Pulmonary artery endothelial cell (primary cell): ENCODE measurements at regions not wholly inside any gene's neighbourhood (a gene's known extent, or its start where the extent isn't known, plus 50 kb on each side); places are given as distances from the start of the nearest gene placed in this dataset.
"Not testable (repeated sequence)": the region's sequence is repeated elsewhere in the genome, so short reads cannot be mapped to it uniquely, and the experiment has no call there.

Experiments
- DNase-seq: peaks from one replicate; pipeline ENCODE4 v3.0.0-alpha.2; 2011; ENCODE audit warnings: low read depth, low spot score

DNA sequence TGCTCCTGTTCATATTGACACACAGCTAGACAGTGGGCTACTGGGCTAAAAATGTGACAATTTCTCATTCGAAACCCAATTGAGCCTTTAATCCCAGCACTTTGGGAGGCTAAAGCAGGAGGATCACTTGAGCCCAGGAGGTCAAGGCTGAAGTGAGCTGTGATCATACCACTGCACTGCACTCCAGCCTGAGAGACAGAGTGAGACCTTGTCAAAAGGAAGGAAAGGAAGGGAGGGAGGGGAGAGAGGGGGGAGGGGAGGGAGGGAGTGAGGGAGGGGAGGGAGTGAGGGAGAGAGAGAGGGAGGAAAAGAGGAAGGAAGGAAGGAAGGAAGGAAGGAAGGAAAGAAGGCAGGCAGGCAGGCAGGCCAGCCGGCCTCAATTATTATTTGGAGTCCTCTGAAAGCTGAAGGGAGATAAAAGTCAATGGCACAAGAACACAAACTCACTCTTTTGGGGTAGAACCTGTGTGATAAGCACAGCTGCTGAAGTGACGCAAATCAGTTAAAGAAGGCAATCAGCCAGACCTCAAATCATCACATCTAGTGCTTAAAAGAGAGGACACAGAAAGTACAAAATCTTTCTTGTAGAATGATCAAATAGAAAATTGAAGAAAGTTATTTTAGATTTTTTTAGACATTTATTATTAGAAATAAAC, 98.1 kb downstream of the CCDC71L start:
- DNase-seq, result no peak

DNA sequence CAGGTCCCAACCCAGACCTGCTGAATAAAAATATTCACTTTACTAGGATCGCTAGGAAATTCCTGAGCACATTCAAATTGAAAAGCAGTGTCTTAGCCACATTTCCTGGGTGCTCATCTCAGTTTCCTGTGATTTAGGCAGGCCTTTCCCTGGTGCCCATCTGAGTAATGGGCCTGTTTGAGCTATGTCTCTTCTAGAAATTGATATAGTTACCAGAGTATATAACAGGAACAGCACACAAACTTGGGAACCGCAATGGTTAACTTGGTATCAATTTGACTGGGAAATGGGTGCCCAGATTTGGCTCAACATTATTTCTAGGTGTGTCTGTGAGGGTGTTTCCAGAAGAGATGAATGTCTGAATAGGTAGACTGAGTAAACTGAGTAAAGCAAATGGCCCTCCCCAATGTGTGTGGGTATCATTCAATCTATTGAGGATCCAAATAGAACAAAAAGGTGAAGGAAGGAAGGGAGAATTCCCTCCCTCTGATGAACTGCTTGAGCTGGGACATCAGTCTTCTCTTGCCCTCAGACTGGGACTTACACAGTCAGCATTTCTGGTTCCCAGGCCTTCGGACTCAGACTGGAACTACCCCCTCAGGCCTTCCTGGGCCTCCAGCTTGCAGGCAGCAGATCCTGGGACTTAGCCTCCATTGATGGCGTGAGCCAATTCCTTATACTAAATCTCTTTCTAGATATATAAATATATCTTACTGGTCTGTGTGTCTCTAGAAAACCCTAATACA, 99.1 kb downstream of the CCDC71L start:
- DNase-seq, result no peak

- no peak for DNase-seq
Measured at GRCh38 chr7:106561151-106561550, 99.8 kb downstream of the CCDC71L start.

GRCh38 chr7:106560482-106560881, 100.5 kb downstream of the CCDC71L start:
- no peak for DNase-seq

GRCh38 chr7:106556244-106556643, 104.7 kb downstream of the CCDC71L start:
- DNase-seq, result not testable (repeated sequence)

DNA sequence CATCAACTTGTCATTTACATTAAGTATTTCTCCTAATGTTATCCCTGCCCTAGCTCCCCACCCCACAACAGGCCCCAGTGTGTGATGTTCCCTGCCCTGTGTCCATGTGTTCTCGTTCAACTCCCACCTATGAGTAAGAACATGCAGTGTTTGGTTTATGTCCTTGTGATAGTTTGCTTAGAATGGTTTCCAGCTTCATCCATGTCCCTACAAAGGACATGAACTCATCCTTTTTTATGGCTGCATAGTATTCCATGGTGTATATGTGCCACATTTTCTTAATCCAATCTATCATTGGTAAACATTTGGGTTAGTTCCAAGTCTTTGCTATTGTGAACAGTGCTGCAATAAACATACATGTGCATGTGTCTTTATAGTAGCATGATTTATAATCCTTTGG, 106.3 kb downstream of the CCDC71L start:
- DNase-seq, result not testable (repeated sequence)

- no peak for DNase-seq
Measured at GRCh38 chr7:106553446-106553836, 107.5 kb downstream of the CCDC71L start.

DNA sequence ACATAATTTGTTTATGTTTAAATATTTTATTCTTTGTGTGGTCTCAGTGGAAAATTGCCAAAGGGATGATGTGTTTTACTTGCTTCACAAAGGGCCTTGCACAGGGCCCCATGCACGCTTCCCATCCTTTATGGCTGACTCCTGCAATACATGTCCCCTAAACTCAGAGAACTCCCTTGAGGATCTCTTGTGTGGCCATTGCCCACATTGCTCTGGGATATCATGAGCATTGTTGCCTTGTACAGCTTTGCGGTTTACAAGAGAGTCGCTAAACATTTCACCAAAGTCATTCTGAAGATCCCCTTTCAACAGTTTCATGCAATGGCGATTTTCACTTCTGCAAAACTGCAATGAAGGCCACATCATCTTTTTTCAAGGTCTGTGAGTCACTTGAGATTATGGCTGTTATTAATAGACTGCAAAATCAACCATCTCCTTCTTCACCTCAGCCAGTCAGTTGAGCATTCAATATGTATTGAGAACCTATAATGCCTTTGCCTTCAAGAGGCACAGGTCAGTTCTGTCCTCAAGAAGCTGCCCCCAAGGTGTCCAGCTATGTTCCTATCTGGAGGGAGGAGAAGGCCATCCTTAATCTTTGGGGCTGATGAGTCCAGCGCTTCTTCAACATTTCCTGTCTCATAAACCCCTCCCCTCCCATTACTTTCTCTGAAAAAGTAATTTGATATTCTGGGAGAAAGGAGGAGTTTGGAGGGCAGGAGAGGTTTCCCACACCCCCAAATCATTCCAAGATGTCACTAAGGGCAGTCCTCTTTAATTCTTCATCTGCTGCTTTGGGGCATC, 108.1 kb downstream of the CCDC71L start:
- no peak for DNase-seq

GRCh38 chr7:106551936-106552335, 109.0 kb downstream of the CCDC71L start:
- DNase-seq, result no peak

DNA sequence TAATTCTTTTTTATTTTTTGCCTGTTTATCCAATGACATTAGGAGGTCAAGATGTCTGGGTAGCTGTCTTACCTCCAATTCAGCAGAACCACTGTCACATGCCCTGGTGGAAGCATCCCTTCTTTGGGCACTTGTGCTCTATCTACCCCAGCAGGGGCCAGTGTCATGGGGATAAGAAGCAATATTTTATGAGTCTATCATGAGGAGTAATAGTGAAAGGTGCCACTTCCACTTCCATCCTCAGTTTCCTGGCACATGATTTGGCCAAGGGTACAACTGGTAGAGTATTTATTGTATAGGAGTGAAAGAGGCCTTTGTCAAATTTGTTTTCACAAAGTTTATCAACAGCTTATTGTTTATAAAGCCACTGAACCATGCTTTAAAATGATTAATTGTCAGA, 112.5 kb downstream of the CCDC71L start:
- DNase-seq, result no peak

DNA sequence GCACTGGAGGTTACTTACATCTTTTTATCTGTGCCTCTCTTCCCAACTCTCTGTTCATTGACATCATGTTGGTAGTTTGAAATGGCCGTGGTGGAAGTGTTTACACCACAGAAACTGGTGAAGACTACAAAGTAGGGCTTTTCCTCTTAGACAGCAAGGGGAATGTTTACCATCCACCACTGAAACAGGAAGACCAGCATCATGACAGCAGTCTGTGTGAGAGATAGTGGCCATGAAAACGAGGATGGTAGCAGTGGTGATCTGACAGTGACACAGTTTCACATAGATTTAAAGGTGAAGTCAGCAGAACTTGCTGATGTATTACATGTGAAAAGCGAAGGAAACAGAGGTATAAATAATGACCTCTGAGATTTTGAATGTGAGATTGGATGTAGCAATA, 115.7 kb downstream of the CCDC71L start:
- DNase-seq, result no peak

- no peak for DNase-seq
Measured at GRCh38 chr7:106543221-106543757, 117.7 kb downstream of the CCDC71L start.

DNA sequence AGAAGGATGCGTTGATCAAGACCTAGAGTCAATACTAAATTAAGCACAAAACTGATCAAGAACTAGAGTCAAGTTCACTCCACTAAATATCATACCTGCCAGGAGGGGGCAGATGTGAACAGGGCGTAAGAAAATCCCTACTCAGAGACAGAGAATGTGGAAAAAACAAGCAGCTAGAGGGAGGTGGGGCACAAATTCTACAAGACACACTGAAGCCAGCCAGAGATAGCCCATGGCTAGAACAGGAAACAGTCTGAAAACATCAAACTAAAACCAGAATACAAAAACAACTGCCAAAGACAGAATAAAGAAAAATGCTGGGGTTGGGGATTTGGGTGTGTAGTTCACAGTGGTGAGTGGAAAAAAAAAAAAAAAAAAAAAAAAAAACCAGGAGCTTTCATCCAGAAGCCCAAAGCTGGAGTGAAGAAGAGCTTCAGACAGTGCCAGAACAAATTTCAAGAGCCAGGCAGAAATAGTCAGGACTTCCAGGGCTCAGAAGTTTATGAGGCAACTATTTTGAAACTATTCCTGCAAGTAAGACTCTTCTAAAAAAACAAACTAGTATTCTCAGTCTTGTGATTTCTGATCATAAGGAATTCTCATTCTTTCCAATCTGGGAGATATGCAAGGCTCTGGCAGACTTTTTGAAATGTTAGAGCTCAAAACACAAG, 118.3 kb downstream of the CCDC71L start:
- DNase-seq, result peak; percentile 93

GRCh38 chr7:106538638-106539037, 122.3 kb downstream of the CCDC71L start:
- peak; percentile 98 for DNase-seq

DNA sequence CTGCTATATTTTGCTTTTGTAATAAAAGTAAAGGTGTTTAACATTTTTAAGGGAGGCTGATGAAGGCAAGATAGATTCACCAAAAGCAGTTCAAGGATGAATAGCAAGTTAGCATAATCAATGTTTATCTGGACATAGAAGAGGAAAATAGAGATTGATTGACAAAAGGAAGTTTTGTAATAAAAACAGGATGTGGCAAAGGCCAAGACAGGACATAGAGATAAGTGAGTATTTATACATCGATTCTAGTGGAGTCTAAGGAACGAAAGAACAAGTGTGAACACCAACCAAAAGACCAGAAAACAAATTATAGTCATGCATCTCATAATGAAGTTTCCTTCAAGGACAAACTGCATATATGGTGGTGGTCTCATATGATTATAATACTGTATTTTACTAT, 123.8 kb downstream of the CCDC71L start:
- DNase-seq, result peak; percentile 15

DNA sequence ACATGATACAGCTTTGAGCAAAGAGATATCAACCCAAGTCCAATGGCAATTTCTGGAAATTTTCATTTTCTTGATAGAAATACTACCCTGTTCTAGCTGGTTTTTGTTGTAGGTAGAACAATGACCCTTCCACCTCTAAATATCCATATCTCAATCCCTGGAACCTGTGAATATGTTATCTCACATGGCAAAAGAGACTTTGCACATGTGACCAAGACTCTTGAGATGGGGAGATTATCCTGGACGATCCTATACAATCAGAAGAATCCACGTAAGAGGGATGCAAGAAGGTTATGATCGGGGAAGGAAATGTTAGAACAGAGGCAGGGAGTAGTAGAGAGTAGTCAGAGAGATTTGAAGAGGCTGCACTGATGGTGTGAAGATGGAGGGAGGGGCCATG, 124.9 kb downstream of the CCDC71L start:
- DNase-seq, result no peak

GRCh38 chr7:106535234-106535932, 125.6 kb downstream of the CCDC71L start:
- no peak for DNase-seq

- no peak for DNase-seq
Measured at GRCh38 chr7:106534271-106534846, 126.6 kb downstream of the CCDC71L start.

DNA sequence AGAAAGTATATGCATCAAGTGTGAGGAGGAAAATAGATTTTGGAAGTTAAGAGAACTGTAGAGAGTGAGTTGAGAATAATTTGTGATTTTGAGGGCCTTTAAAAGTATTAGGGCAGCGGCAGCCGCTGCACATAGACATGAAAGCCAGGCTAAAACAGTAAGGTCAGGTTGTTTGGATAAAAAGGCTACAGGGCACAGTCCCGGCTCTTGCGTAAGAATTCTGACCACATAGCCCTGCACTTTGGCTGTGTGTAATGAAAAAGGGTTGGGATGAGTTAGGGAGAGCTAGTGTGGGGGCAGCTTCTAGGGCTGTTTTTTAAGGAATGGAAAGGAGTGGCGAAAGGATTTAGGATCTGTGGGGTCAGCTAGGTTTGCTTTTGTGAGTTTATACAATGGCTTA, 130.8 kb downstream of the CCDC71L start:
- not testable (repeated sequence) for DNase-seq

DNA sequence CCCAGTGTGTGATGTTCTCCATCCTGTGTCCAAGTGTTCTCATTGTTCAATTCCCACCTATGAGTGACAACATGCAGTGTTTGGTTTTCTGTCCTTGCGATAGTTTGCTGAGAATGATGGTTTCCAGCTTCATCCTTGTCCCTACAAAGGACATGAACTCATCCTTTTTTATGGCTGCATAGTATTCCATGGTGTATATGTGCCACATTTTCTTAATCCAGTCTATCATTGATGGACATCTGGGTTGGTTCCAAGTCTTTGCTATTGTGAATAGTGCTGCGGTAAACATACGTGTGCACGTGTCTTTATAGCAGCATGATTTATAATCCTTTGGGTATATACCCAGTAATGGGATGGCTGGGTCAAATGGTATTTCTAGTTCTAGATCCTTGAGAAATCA, 134.3 kb downstream of the CCDC71L start:
- not testable (repeated sequence) for DNase-seq

DNA sequence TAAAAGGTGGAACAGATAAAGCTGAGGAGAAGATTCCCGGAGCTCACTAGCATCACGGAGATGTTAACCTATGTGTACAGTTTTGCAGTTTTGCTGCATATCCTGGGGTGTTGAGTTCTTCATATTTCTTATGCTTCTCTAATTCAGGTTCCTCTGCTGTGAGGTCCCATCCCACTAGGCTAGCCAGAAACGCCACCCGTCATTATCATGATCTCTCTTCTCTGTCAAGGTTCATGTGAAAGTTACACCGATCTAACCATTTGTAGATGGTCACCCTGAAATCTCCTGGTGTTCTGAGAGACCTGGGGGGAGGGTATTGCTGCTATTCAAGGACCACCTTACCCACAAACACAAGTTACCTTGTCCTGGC, 136.3 kb downstream of the CCDC71L start:
- DNase-seq, result no peak
